ENCODE measurements at regions not wholly inside any gene's neighbourhood (a gene's known extent, or its start where the extent isn't known, plus 50 kb on each side); places are given as distances from the start of the nearest gene placed in this dataset.
A peak's percentile ranks its signal among the peaks of the same experiment; 100 is the strongest.

DNA sequence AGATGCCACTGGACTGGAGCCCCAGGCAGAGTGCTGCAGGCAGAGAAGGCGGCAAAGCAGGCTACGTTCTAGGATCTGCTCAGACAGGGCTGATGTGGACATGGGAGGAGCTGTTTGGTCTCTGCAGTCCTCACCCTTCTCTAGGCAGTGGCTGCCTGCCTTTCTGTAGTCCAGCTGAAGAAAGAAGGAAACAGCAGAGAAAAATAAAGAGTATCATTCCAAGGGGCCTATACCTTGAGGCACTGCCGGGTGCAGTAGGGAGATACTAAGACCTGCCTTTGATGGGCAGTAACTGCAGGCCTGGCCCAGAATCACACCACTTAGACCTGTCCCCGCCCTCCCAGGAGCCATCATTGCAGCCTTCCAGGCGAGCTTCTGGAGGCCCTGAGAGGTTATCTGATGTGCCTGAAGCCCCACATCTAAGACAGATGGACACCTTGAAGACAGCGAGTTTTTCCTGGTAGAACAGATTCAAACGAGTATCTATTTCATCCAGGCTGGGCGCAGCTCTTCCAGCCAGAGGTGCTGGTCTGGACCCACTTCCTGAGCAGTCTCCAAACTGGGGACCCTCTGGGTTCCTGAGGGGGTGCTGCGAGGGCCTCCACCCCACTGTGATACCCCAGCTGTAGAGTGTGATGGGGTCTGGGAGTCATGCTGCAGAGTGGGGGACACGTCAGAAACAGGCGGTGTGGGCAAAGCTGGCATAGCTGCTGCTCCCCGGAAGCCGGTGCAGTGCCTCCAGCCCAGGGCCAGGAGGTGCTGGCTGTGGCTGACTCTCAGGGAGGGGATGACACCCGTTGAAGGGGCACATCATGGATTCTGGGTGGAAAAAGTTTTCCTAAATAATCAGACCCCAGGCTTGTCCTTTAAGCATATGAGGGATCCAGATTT, 87.3 kb upstream of the OTOS start:
- no peak for DNase-seq

DNA sequence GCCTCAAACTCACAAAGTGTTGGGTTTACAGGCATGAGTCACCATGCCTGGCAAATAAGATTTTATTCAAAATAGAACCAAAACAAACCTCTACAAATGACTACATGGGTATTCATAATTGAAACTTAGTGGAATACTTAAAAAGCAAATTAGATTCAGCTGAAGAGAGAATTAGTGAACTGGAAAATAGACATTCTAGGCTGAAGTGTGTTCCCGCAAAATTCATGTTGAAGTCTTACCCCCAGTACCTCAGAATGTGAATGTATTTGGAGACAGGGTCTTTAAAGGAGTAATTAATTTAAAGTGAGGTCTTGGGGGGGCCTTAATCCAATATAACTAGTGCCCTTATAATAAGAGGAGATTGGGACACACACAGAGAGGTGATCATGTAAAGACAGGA, 88.5 kb upstream of the OTOS start:
- DNase-seq, result no peak

DNA sequence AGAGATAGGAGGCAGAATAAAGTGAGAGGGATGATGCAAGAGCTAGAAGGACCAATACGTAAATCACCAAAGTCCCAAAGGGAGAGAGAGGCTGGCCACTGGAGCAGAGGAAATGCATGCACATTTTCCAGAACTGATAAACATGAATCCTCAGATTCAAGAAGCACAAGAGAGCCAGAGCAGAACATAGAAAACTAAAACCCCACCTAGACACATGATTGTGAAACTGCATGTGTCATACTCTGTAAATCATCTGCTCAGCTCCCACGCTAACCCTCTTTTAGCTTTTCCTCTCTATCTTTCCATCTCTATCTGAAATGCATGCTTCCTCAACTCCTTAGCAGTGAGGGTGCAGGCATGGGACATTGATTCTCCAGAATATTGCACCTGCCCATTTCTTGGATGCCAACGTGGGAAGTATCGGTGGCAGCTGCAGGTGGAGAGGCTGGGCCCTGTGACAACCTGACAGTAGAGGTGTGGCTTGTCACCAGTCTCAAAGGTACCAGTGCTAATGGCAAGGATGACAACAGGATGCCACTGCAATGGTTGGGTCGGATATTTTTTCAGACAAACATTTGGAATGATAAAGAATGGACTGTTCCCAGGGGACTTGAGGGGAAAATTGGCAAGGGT, 89.3 kb upstream of the OTOS start:
- DNase-seq, result no peak

DNA sequence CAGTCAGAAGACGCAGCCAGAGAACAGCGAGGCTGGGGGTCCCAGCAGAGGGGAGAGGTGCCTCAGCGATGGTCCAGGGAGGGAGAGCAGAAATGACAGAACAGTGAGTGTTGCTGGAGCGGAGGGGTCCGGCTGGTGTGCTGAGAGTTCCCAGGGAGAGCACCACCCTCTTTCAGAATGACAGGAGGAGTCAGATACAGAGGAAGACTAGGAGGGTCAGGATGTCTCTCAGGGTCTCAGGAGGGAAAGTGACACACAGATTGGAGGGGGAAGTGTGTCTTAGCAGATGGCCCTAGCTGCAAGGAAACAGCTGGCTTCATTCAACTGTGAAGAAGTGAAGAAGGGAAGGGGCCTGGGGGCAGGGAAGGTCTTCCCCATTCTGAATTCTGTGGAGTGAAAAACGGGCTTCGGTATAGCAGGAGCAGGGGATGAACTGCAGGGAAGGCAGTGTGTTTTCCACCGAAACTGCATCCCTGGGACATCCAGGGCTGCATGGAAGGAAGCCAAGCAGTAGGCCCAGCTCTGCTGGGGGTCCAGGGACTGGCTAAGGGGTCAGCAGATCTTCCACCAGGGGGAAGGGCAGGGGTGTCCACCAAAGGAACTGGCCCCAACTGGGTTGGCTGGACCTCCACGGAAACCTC, 90.0 kb upstream of the OTOS start:
- peak; percentile 53 for DNase-seq

DNA sequence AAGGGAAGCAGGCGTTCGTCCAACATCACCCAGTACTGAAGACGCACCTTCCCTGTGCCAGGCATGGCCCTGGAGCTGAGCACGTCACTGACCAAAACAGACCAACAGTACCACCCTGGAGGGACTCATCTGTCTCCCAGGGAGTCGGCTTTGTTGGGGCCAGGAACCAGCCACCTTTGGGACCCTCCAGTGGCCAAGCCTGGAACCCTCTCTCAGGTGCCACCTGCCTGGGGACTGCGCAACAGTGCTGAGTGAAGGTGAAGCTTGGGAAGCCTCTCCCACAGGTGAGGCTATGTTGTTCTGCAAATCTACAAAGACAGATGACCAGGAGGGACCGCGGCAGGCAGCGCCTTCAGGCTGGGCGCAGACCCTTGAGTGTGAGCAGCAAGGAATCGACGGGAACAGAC, 91.4 kb upstream of the OTOS start:
- no peak for DNase-seq

DNA sequence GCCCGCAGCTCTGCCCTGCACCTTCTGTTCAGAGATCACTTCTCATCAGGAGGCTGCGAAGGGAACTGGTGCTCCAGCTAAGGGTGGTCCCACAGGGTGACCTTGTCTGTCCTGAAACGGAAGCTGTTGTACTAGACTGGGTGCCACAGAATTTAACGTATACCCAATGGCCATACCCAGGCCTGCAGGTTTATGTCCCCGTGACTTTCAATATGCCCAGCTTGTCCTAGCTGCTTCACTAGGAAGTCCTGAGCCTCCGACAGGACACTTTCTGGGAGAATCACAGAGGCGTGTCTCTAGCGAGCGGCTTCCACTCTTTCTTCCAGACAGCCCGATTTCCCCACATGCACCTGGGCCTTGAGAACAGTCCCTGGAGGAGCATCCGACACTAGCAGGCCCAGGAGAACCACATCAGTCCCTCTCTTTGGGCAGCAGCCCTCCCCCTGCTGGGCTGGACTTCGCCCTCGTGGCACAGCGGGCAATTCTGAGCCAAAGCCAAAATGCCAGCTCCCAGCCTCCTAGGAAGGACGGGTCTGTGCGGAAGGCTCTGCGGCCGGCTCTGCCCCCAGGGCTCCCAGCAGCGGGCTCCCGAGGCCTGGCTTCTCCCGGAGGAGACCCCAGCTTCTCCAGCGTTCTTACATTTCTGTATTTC, 91.9 kb upstream of the OTOS start:
- no peak for DNase-seq

DNA sequence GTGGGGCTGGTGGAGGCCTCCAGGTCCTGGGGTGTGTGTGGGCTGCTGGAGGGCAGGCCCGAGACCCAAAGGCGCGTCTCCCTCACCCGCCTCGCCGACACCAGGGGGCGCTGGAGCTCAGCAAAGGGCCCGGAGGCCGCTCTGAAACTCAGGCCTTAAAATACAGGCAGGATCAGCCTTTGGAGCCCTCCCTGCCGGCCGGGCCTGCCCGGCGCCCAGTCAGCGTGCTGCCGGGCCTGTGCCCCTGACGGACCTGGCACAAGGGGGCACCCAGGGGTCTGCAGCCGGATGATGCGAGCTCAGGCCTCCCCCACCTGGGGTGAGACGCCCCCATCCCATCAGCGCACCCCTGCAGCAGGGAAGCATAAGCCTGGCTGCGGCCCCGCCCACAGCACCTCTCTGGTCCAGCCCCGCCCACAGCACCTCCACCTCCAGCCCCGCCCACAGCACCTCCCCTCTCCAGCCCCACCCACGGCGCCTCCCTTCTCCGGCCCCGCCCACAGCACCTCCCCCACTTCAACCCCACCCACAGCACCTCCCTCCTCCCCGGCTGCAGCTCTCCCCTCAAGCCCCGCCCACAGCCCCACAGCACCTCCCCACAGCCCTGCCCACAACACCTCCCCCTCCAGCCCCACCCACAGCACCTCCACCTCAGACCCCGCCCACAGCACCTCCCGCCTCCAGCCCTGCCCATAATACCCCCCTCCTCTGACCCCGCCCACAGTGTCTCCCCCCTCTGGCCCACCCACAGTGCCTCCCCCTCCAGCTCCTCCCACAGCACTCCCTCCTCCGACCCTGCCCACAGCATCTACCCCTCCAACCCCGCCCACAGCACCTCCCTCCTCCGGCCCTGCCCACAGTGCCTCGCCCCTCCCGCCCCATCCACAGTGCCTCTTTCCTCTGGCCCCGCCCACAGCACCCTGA, 92.8 kb upstream of the OTOS start:
- DNase-seq, result peak; percentile 14

DNA sequence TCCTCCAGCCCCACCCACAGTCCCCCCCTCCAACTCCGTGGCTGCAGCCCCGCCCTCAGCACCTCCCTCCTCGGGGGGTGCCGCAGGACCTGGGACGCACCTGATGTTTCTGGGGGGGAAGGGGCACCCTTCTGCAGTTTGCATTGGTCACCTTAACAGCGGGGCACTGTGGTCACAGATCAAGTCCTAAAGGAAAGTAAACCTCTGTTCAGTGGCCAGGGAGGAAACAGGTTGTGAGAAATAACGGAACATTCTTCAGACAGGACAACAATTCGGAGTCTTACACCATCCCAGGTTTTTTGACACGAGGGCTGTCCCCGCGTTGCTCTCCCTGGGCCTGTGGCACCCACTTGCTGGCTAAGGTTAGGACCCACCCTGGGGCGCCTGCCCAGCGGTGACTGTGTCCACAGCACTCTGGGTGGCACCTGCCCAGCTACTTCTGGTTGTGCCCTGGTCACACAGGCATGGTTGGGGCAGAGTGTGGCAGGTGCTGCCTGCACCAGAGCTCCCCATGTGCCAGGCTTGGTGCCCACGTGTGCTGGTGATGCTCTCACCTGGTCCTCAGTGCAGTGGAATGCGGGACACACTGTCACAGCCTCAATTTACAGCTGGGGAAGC, 93.5 kb upstream of the OTOS start:
- no peak for DNase-seq

DNA sequence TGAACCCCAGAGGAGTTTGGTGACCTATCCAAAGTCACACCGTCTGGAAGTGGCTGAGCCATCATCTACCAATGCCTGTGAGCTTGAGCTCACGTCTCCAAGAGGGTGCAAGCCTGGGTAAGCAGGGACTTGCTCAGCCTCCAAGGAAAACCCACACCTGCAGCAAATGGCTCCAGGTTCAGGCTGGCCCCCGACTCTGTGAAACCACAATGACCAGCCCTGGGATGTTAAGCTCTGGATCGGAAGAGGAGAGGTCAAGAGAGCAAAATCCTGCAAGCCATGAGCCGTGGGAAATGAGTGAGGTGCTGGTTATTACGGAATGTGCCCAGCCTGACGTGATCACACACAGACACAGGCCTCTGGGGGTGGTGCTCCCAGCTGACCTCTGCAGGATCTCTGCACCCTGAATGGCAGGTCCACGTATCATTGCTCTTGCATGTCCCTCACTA, 94.1 kb upstream of the OTOS start:
- no peak for DNase-seq

DNA sequence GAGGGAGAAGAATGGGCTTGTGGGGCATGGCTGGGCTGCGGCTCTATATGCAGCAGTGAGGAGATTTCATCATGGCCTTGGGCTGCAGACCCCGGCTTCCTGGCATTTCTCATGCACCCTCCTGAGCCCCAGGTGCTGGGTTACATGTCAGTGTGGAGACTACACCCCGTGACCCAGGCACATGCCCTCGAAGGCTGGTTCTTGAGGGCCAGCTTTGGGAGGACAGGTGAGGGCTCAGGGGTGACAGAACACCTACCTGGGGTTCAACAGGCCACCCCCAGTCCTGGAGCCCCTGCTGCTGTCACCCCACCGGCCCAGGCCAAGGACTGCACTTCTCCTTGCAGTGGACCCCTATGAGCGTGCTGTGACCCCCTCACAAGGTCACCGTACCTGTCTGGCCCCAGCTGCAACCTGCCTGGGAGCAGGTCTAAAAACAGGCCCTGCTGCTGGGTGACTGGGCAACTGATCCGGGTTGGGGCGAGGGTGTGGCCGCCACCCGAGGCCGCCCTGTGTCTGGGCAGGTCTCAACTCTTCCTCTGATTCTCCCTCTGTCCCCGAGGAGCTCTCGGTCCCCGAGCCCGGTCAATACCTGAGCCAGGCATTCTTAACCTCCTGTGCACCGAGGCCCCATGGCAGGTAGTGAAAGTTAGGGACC, 94.8 kb upstream of the OTOS start:
- DNase-seq, result no peak

DNA sequence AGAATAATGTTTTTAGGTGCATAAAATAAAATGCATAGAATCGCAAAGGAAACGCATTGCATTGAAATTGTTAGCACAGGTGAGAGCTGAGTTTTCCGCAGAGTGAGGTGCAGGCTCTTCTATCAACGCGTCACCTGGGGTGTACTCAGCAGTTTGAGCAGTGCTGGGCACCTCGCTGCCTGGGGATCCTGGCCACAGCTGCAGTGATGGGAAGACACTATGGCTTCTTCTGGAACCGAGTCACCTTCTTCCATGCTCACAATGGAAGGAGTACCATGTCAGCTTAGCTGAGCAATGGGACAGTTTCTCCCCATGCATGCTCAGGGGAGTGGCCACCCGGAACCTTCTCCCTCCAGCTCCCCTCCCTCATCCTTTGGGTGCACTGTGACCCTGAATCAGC, 95.4 kb upstream of the OTOS start:
- DNase-seq, result no peak

DNA sequence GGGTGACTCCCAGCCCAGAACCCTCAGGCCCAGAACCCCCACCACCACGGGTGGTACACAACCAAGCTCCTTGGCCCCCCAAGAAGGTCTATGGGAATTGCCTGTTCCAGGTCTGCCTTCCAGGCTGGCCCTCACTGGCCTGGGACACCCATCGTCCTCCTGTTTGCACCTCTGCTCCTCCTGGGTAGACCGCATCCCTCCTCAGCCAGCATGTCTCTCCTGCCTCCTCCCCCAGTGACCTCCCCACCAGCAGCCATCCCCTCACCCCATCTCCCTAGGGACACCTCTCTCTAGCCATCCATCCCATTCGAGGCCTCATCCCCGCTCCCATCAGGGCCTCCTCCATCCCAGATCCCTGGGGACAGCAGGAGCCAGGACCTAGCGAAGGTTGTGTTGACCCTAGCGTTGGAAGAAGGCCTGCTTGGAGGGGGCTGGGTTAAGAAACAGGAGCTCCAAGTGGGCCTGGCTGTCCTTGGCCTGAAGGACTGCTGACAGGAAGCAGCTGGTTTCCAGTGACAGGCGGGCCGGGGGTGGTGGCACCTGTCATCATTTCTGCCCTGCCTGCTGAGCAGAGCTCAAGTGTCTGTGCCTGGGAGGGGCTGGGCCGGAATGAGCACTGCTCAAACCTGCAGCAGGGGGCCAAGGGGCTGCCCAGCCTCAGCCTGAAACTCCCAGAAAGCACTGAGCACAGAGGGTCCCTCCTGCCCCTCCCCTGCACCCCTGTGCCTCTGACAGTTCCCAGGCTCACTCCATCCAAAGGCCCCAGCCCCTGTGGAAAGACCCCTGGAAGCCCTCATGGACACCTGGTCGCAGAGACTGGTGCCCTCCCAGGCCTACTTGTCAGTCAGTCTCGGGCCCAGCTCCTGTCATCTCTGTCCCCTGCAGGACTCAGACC, 96.0 kb upstream of the OTOS start:
- DNase-seq, result peak; percentile 80

DNA sequence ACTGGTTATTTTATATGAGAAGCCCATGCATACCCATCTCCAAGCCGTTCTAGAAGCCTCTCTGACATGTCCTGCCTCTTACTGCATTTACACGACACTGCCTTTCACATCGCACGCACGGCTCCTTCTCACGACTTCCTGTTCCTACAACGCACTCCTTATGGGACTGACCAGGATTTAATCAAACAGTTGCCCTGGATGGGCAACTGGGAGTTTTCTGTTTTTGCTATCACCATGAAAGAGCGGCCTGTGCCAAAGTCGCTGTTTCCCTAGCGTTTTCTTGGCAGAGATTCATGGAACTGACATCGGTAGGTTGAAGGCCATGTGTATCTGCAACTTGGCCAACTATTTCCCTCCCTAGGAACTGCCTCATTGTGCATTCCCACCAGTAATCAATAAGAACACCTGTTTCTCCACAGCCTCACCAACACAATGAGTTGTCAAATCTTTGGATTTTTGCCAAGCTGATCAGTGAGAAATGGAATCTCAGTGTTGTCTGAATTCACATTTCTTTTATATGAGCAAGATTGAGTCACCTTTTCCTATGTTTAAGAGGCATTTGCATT, 97.2 kb upstream of the OTOS start:
- DNase-seq, result no peak

DNA sequence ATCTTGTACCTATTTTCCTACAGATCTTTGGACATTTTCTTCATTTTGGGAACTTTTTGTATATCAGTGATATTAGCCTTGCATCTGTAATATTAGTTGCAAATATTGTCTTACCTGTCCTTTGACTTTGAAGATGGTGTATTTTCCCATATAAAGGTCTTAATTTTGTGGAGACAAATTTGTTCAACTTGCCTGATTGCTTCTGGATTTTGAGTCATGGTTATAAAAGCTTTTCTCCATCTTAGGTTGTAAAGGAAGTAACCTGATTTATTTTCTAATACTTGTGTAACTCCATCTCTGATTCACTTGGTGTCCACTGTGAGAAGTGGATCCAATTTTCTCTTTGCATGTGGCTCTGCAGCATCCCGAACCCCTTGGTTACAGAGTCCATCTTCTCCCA, 97.7 kb upstream of the OTOS start:
- DNase-seq, result no peak

DNA sequence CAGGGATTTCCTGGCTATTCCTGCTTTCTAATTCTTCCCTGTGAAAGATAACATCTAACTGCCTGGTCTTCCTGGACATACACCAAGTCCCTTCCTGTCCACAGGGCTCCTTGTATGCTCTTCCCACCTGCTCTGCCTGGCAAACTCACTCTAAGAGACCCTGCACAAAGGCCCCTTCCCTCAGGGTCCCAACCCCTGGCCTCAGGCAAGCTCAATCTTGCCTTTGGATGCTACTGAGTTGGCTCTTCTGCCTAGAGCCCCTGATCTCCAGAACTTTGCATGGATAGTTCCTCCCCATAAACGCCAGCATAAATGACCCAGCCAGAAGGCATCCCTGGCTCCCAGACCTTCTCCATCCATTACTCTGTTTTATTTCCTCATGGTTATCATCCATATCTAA, 98.3 kb upstream of the OTOS start:
- no peak for DNase-seq

DNA sequence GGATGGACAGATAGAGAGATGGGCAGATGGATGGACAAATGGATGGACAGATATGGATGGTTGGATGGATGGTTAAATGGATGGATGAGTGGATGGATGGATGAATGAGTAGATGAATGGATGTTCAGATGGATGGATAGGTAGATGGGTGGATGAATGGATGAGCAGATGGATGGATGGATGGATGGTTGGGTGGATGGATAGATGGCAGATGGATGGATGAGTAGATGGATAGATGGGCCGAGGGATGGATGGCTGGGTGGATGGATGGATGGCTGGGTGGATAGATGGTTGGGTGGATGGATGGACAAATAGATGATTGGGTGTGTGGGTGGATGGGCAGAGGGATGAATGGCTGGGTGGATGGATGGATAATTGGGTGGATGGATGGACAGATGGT, 98.9 kb upstream of the OTOS start:
- no peak for DNase-seq

DNA sequence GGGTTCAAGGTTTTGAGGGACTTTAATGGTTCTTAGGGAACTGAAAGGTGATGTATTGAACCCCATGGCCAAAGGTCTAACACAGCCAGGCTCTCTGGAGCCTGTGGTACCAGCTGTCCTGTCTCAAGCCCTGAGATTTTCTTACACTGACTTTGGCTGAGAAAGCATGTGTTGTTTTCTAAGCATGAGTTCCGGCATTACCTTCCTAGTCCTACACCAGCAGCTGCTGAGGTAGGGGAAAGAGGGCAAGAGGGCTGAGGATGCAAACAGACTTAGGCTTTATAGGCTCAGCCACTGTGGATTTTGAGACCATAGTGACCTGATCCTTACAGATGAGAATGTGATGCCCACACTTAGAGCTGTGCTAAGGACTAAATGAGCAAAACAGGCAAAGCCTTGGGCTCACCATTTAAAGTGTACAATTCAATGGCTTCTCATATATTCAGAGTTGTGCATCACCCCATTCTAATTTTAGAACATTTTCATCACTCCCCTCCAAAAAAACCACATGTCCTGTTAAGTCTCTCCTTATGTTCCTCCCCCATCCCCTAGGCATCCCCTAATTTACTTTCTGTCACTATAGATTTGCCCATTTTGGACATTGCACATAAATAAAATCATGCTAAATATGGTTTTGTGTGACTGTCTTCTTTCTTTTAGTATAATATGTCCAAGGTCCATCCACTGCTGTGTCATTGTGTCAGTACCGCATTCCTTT, 99.7 kb upstream of the OTOS start:
- DNase-seq, result no peak

DNA sequence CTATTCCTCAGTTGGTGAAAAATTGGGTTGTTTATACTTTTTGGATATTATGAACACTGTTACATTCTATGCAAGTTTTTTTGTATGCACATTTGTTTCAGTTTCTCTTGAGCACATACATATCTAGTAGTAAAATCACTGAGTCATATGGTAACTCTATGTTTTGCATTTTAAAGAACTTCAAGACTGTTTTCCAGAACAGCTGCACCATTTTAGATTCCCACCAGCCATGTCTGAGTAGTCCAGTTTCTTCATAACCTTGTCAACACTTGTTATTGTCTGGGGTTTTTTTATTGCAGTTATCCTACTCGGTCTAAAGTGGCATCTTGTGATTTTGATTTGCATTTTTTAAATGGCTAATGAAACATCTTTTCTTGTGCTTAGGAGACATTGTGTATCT, 100.3 kb upstream of the OTOS start:
- DNase-seq, result no peak

DNA sequence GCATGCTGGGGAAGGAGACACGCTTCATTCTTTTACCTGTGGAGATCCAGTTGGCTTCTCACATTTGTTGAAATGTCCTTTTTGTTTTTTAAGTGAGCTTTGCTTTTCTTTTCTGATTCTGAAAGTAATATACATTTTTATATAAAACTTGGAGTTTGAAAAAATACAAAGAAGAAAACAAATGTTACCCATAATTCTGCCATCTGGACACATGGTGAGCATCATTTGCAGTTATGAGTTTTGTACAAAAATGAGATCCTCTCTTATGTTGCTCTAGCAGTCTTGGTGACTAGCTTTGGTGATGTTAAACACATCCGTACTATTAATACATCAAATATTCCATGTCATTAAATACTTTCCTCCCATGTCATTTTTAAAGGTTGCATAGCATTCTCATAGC, 101.1 kb upstream of the OTOS start:
- no peak for DNase-seq

Measured in NCI-H524 treated with DMSO at 0.1 percent for 48 hours (cell line).